ENCODE measurements at regions not wholly inside any gene's neighbourhood (a gene's known extent, or its start where the extent isn't known, plus 50 kb on each side); places are given as distances from the start of the nearest gene placed in this dataset.
A peak's percentile ranks its signal among the peaks of the same experiment; 100 is the strongest.

DNA sequence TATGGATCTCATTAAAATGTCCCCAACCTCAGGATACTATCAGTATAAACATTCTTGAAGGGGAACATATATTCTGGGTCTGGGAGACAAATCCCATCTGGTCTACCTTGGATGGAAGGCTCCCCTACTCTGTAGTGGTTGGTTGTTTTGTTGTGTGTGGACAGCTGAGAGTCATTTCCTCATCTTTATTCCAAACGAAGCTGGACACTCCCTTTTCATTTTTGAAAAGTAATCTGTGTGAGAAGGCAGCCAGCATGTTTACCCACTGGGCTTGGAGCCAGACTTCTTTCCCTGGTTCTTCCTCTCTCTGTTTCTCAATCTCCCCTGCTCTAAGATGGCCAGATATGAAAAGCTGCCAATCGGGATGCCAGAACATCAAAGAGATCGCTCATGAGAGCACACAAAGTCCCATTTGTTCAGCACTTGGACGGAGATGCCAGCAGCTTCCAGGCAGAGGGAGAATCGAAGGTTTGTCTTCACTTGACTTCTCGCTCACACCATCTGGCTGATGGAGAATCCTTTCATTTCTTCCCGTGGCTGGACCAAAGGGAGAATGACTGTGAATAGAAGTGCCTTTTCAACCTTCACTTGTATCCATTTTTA is 108.1 kb upstream of the AGR3 start:
- Histone ChIP-seq H3K4me1 (ENCODE audit: control extremely low read depth in 1 of 4, control insufficient read depth in 4 of 4, insufficient read depth in 4 of 4, low read length in 3 of 4) (peaks cover 0 to 7% (median 1%) of the 10 kb centered on the region in 4 experiments), H3K27ac (ENCODE audit: insufficient read depth in 1 of 2, low read depth in 1 of 2, low read length in 2 of 2, poor library complexity in 1 of 2, severe bottlenecking in 2 of 2) (no peak overlapping the region), H3K4me3 (ENCODE audit: control insufficient read depth in 1 of 7, extremely low read depth in 1 of 7, insufficient read depth in 4 of 7, low read depth in 2 of 7, low read length in 6 of 7) (no peak overlapping the region), H3K36me3 (ENCODE audit: control insufficient read depth in 4 of 4, insufficient read depth in 4 of 4, low read length in 3 of 4) (no peaks in the 10 kb centered on the region), H3K9me3 (ENCODE audit: control extremely low read depth in 1 of 5, control insufficient read depth in 4 of 5, insufficient read depth in 2 of 5, low read depth in 1 of 5, low read length in 4 of 5) (no peaks in the 10 kb centered on the region), H3K27me3 (replicated peaks in 2 of 5; ENCODE audit: control insufficient read depth in 4 of 5, insufficient read depth in 5 of 5, low read length in 4 of 5) (no peaks in the 10 kb centered on the region)
- DNase-seq, result no peak
- 52% methylated on average over 5 of the region's 7 CpGs for WGBS (ENCODE audit: insufficient coverage)
- CTCF ChIA-PET, result interaction anchor here (0.6 kb wide), 1 partner anchor 1356 kb away, joined by 3 read pairs; no protein-coding TSS in a partner anchor
- POLR2A ChIA-PET, result no interaction called here

DNA sequence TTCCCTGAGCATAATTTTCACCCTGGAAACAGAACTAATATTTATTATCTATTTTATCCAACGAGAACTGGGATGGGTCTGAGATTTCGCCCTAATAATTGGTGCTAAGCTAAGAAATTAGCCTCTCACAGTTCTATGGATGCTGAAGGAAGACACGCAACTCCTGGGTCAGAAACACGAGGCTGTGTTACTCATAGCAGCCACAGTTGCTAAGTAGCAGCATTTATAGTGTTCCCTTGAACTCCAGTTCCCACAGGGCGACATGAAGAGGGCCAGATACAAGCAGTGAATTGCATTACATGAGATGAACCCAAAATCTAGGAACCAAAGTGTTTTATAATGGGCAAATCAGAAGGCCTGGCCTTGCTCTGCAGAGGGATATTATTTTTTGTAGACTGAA is 109.8 kb upstream of the AGR3 start:
- CTCF ChIA-PET, result no interaction called here

GRCh38 chr7:16993543-16993942 is 111.8 kb upstream of the AGR3 start:
- Histone ChIP-seq H3K4me1 (ENCODE audit: control extremely low read depth in 1 of 4, control insufficient read depth in 4 of 4, insufficient read depth in 4 of 4, low read length in 3 of 4) (peaks cover 0 to 7% (median 1%) of the 10 kb centered on the region in 4 experiments), H3K9me3 (ENCODE audit: control extremely low read depth in 1 of 5, control insufficient read depth in 4 of 5, insufficient read depth in 2 of 5, low read depth in 1 of 5, low read length in 4 of 5) (peaks cover 0 to 9% (median 0%) of the 10 kb centered on the region in 5 experiments), H3K27me3 (replicated peaks in 2 of 5; ENCODE audit: control insufficient read depth in 4 of 5, insufficient read depth in 5 of 5, low read length in 4 of 5) (no peaks in the 10 kb centered on the region), H3K4me3 (ENCODE audit: control insufficient read depth in 1 of 7, extremely low read depth in 1 of 7, insufficient read depth in 4 of 7, low read depth in 2 of 7, low read length in 6 of 7) (no peak overlapping the region), H3K36me3 (ENCODE audit: control insufficient read depth in 4 of 4, insufficient read depth in 4 of 4, low read length in 3 of 4) (no peaks in the 10 kb centered on the region), H3K27ac (ENCODE audit: insufficient read depth in 1 of 2, low read depth in 1 of 2, low read length in 2 of 2, poor library complexity in 1 of 2, severe bottlenecking in 2 of 2) (no peak overlapping the region)
- DNase-seq, result no peak
- WGBS (ENCODE audit: insufficient coverage), result 100% methylated on average over 3 of the region's 4 CpGs
- ChIA-PET CTCF (interaction anchor here (1.1 kb wide), 1 partner anchor 10 kb away, joined by 4 read pairs; no protein-coding TSS in a partner anchor), POLR2A (no interaction called here)

More for the DNA sequence above, 109.8 kb upstream of the AGR3 start:
- H3K36me3 ChIP-seq (ENCODE audit: control insufficient read depth in 4 of 4, insufficient read depth in 4 of 4, low read length in 3 of 4), result no peaks in the 10 kb centered on the region
- H3K4me3 ChIP-seq (ENCODE audit: control insufficient read depth in 1 of 7, extremely low read depth in 1 of 7, insufficient read depth in 4 of 7, low read depth in 2 of 7, low read length in 6 of 7), result no peak overlapping the region
- peaks cover 0 to 7% (median 1%) of the 10 kb centered on the region in 4 experiments for H3K4me1 ChIP-seq (ENCODE audit: control extremely low read depth in 1 of 4, control insufficient read depth in 4 of 4, insufficient read depth in 4 of 4, low read length in 3 of 4)
- 98% methylated on average over 4 of the region's 5 CpGs for WGBS (ENCODE audit: insufficient coverage)
- no peak overlapping the region for H3K27ac ChIP-seq (ENCODE audit: insufficient read depth in 1 of 2, low read depth in 1 of 2, low read length in 2 of 2, poor library complexity in 1 of 2, severe bottlenecking in 2 of 2)
- H3K9me3 ChIP-seq (ENCODE audit: control extremely low read depth in 1 of 5, control insufficient read depth in 4 of 5, insufficient read depth in 2 of 5, low read depth in 1 of 5, low read length in 4 of 5), result peaks cover 0 to 4% (median 0%) of the 10 kb centered on the region in 5 experiments
- H3K27me3 ChIP-seq (replicated peaks in 2 of 5; ENCODE audit: control insufficient read depth in 4 of 5, insufficient read depth in 5 of 5, low read length in 4 of 5), result no peaks in the 10 kb centered on the region
- DNase-seq, result no peak
- POLR2A ChIA-PET, result no interaction called here

- Histone ChIP-seq H3K27ac (ENCODE audit: insufficient read depth in 1 of 2, low read depth in 1 of 2, low read length in 2 of 2, poor library complexity in 1 of 2, severe bottlenecking in 2 of 2) (no peak overlapping the region), H3K4me1 (ENCODE audit: control extremely low read depth in 1 of 4, control insufficient read depth in 4 of 4, insufficient read depth in 4 of 4, low read length in 3 of 4) (no peaks in the 10 kb centered on the region), H3K4me3 (ENCODE audit: control insufficient read depth in 1 of 7, extremely low read depth in 1 of 7, insufficient read depth in 4 of 7, low read depth in 2 of 7, low read length in 6 of 7) (no peak overlapping the region), H3K27me3 (replicated peaks in 2 of 5; ENCODE audit: control insufficient read depth in 4 of 5, insufficient read depth in 5 of 5, low read length in 4 of 5) (no peaks in the 10 kb centered on the region), H3K36me3 (ENCODE audit: control insufficient read depth in 4 of 4, insufficient read depth in 4 of 4, low read length in 3 of 4) (no peaks in the 10 kb centered on the region), H3K9me3 (ENCODE audit: control extremely low read depth in 1 of 5, control insufficient read depth in 4 of 5, insufficient read depth in 2 of 5, low read depth in 1 of 5, low read length in 4 of 5) (peaks cover 0 to 11% (median 0%) of the 10 kb centered on the region in 5 experiments)
- ChIA-PET CTCF (interaction anchor here (1.0 to 2.9 kb wide), 3 partner anchors 10 to 16 kb away, joined by 3 to 14 read pairs (median 5); no protein-coding TSS in a partner anchor), POLR2A (no interaction called here)
- DNase-seq, result no peak
- no CpG with 5 or more reads among the region's 1 CpG for WGBS (ENCODE audit: insufficient coverage)
These were observed 116.8 kb upstream of the AGR3 start for GRCh38 chr7:16998481-16999051.

DNA sequence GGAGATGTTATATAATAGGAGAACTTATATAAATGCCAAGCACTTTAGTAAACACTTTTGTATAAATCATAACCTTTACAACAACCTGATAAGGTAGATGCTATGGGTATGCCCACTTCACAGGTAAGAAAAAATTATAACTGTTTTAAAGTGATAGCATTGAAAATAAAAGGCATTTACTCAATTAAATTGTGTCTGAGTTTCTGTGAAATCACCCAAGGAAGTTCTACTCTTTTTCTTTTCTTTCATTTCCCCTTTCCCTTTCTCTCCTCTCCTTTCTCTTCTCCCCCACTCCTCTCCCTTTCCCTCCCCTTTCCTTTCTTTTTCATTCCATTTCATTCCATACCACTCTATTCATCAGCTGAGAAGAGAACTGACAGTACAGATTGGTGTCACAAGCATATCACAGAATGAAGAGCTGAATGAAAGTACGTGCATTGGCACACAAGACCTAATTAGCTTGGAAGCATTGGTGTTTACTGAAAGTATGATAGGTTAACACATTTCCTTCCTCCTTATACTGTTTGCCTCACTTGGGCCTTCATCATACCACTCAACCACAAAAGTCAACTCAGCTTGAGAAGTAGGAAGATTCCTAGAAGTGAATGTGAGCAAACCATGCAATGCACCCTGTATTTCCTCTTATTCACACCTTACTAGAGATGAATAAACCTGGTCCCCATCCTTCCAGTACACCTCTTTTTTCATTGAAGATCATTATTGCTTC is 117.9 kb upstream of the AGR3 start:
- no peak for DNase-seq
- no CpG with 5 or more reads among the region's 1 CpG for WGBS (ENCODE audit: insufficient coverage)
- CTCF ChIA-PET, result interaction anchor here (2.9 kb wide), 1 partner anchor 9 kb away, joined by 14 read pairs; no protein-coding TSS in a partner anchor

DNA sequence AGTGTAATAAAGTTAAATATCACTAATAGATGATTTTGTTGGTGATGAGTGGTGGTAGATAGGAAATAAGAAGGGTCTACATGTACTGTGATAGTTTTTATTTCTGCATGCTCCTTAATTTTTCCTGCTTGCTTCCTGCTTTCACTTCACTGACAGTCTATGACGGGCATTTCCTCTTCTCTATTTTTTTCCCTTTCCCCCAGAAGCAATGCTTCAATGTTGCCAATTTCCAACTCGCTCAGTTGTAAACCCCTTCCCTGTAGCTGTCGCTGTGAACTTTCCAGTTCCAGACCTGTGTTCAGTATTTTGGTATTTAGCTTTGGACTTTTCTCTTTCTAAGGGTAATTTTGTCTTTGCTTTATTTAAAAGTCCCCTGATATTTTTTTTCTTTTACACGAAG is 123.5 kb upstream of the AGR3 start:
- Histone ChIP-seq H3K9me3 (ENCODE audit: control extremely low read depth in 1 of 5, control insufficient read depth in 4 of 5, insufficient read depth in 2 of 5, low read depth in 1 of 5, low read length in 4 of 5) (no peaks in the 10 kb centered on the region), H3K4me1 (ENCODE audit: control extremely low read depth in 1 of 4, control insufficient read depth in 4 of 4, insufficient read depth in 4 of 4, low read length in 3 of 4) (peaks cover 0 to 4% (median 0%) of the 10 kb centered on the region in 4 experiments), H3K27ac (ENCODE audit: insufficient read depth in 1 of 2, low read depth in 1 of 2, low read length in 2 of 2, poor library complexity in 1 of 2, severe bottlenecking in 2 of 2) (no peak overlapping the region), H3K27me3 (replicated peaks in 2 of 5; ENCODE audit: control insufficient read depth in 4 of 5, insufficient read depth in 5 of 5, low read length in 4 of 5) (no peaks in the 10 kb centered on the region), H3K4me3 (ENCODE audit: control insufficient read depth in 1 of 7, extremely low read depth in 1 of 7, insufficient read depth in 4 of 7, low read depth in 2 of 7, low read length in 6 of 7) (no peak overlapping the region), H3K36me3 (ENCODE audit: control insufficient read depth in 4 of 4, insufficient read depth in 4 of 4, low read length in 3 of 4) (no peaks in the 10 kb centered on the region)
- CTCF ChIA-PET, result interaction anchor here (1.2 kb wide), 1 partner anchor 22 kb away, joined by 6 read pairs; no protein-coding TSS in a partner anchor
- DNase-seq, result no peak
- WGBS (ENCODE audit: insufficient coverage), result 100% methylated on average over 1 of the region's 4 CpGs
- POLR2A ChIA-PET, result no interaction called here

More for the DNA sequence above, 117.9 kb upstream of the AGR3 start:
- H3K4me3 ChIP-seq (ENCODE audit: control insufficient read depth in 1 of 7, extremely low read depth in 1 of 7, insufficient read depth in 4 of 7, low read depth in 2 of 7, low read length in 6 of 7), result peak overlapping the region in 1 of 7 experiments; percentile 14
- H3K27ac ChIP-seq (ENCODE audit: insufficient read depth in 1 of 2, low read depth in 1 of 2, low read length in 2 of 2, poor library complexity in 1 of 2, severe bottlenecking in 2 of 2), result no peak overlapping the region
- POLR2A ChIA-PET, result interaction anchor here (0.7 kb wide), 1 partner anchor 370 kb away, joined by 5 read pairs; no protein-coding TSS in a partner anchor
- H3K9me3 ChIP-seq (ENCODE audit: control extremely low read depth in 1 of 5, control insufficient read depth in 4 of 5, insufficient read depth in 2 of 5, low read depth in 1 of 5, low read length in 4 of 5), result peaks cover 0 to 11% (median 0%) of the 10 kb centered on the region in 5 experiments
- H3K27me3 ChIP-seq (replicated peaks in 2 of 5; ENCODE audit: control insufficient read depth in 4 of 5, insufficient read depth in 5 of 5, low read length in 4 of 5), result no peaks in the 10 kb centered on the region
- no peaks in the 10 kb centered on the region for H3K4me1 ChIP-seq (ENCODE audit: control extremely low read depth in 1 of 4, control insufficient read depth in 4 of 4, insufficient read depth in 4 of 4, low read length in 3 of 4)
- H3K36me3 ChIP-seq (ENCODE audit: control insufficient read depth in 4 of 4, insufficient read depth in 4 of 4, low read length in 3 of 4), result no peaks in the 10 kb centered on the region

Measured in common myeloid progenitor, CD34-positive (primary cell).